Hematopoietic multipotent progenitor cell treated with erythropoietin and hydrocortisone succinate and interleukin-3 and kit ligand, for 8 days (in vitro differentiated cells): ENCODE measurements at regions not wholly inside any gene's neighbourhood (a gene's known extent, or its start where the extent isn't known, plus 50 kb on each side); places are given as distances from the start of the nearest gene placed in this dataset.
"Not testable (repeated sequence)": the region's sequence is repeated elsewhere in the genome, so short reads cannot be mapped to it uniquely, and the experiment has no call there.

ENCODE experiments used
- DNase-seq: peaks from one replicate; pipeline ENCODE4 v3.0.0-alpha.2; 2015

DNA sequence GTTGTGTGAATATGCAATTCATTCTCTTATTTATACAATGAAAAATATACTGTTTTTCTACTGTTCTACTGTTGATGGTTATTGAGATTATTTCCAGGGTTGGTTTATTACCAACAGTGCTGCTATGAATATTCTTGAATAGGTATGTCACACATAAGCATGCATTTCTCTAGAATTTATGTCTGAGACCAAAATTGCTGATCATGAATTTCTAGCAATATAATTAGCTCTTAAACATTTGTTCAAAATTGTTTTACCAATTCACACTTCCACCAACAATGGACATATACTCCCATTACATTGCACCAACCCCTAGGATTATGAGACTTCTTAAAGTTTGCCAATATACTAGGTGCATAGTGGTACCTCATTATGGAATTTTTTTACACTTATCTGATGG lies 164.1 kb upstream of the KCNQ5 start:
- DNase-seq, result no peak

- DNase-seq, result no peak
These were observed 163.3 kb upstream of the KCNQ5 start for GRCh38 chr6:72458521-72458920.

GRCh38 chr6:72461144-72461543 lies 160.7 kb upstream of the KCNQ5 start:
- DNase-seq, result no peak

DNA sequence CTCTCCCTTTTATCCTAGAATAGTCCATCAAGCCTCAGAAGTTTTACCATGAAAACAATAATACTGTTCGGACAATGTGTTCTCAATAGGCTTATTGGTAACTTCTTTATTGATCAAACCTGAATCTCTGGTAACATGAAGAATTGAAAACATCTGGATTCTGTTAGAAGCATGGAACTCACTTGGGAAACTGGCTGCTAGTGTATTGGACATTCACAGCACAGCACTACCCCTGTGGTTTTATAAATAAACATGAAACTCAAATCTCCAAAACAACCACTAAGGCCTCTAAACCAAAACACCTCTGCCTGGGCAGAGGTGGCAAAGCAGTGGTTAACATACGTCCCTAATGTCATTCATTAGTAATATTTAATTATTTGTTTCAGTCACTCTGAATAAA lies 157.6 kb upstream of the KCNQ5 start:
- no peak for DNase-seq

- DNase-seq, result no peak
These were observed 156.8 kb upstream of the KCNQ5 start for GRCh38 chr6:72464791-72465691.

GRCh38 chr6:72466471-72466870 lies 155.4 kb upstream of the KCNQ5 start:
- no peak for DNase-seq

DNA sequence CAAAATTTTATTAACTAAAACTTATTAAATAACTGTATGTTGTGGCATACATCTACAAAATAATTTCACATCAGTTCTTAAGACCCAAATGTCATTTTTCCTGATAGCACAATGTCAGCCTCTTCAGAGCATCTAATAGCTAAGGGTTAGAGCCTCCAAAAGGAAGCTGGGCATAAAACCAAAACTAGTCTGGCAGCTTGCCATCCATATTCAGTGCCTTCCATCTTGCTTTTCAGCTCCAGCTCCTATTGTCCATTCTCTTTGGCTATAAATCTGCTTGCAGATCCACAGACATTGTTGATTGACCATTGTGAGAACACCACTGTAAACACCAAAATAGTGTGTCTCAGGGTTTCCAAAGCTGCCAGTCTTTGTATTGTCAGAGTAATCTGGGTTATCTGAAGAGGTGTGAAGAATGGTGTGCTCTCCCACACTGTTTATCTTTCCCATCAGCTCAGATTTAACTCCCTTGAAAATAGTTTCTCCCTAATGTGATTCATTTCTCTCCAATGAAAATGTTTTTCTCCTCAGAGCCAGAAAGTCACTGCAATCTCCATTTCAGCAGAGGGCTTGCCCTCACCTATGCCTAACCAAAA lies 154.8 kb upstream of the KCNQ5 start:
- DNase-seq, result no peak

DNA sequence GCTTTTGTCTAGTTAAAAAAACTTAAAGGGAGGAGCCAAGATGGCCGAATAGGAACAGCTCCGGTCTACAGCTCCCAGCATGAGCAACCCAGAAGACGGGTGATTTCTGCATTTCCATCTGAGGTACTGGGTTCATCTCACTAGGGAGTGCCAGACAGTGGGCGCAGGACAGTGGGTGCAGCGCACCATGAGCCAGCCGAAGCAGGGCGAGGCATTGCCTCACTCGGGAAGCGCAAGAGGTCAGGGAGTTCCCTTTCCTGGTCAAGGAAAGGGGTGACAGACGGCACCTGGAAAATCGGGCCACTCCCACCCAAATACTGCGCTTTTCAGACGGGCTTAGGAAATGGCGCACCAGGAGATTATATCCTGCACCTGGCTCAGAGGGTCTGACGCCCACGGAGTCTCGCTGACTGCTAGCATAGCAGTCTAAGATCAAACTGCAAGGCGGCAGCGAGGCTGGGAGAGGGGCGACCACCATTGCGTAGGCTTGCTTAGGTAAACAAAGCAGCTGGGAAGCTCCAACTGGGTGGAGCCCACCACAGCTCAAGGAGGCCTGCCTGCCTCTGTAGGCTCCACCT lies 152.4 kb upstream of the KCNQ5 start:
- DNase-seq, result not testable (repeated sequence)

DNA sequence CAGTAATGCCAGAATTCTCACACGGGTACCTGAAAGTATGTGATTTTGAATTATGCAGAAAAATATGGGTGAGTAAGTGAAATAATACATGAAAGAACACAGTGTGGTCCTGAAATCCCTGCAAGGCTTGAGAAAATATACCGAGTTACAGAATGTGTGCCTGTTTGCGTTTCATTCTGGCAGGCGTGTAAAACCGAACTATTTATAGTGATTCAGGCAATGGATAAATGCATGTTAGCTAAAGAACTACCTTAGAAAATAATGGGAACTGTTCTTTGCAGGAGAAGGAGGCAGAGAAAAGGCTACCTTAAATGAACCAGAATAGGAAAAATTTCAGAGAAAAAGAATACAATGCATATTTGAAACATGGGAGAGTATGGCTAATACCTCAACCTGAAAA lies 145.8 kb upstream of the KCNQ5 start:
- no peak for DNase-seq

DNA sequence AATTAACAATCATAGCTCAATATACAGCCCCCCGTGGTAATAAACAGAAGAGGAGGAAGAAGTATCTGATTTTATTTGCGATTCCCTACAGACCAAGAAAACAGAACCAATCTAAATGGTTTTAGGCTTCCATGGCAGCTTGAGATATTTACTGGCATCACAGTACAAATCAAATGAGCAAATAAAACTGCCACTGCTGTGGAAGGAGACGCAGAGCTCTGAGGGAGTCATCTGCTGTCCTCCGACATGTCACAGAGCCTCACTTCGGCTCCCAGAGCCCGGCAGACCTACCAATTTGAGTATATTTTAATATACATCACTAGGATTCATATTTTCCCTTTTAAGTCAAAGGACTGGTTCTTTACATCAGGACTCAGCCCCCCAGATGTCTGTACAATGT lies 145.2 kb upstream of the KCNQ5 start:
- no peak for DNase-seq

DNA sequence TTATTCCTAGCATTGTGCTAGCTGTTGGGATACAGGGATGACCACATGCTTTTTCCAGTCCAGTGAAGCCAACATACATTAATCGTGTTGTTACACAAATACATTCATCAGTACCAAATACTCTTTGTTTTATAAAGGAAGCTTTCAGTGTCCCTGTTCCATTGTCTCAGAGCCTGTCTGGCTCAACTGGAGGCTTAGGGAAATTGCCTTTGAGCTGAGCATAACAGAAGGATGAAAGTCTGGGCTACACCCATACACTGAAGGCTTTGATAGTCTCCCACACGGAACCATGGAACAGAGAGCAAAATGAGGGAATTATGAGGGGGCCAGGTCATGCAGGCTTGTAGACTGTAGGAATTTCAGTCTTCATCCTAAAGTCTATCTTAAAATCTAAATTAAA lies 126.4 kb upstream of the KCNQ5 start:
- no peak for DNase-seq

- DNase-seq, result no peak
These were observed 124.7 kb upstream of the KCNQ5 start for GRCh38 chr6:72497186-72497585.

- no peak for DNase-seq
These were observed 121.2 kb upstream of the KCNQ5 start for GRCh38 chr6:72500669-72501068.

DNA sequence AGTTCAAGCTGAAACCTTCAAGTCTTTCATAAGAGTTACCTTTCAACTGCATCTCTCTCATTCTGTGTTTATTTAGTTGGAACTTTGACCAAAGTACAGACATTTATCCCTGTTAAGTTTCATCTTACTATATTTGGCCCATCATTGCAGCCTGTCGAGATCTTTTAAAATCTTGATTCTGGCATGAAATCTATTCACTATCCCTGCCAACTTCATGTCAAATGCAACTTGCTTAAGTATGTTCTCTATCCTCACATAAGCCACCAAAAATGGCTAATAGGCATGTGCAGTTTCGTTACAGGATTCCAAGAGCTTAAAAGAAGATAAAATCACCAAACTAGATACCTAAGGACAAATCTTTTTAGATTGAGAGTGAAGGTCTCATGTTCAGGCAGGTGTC lies 117.5 kb upstream of the KCNQ5 start:
- no peak for DNase-seq

GRCh38 chr6:72505446-72505845 lies 116.4 kb upstream of the KCNQ5 start:
- no peak for DNase-seq

GRCh38 chr6:72519871-72520270 lies 102.0 kb upstream of the KCNQ5 start:
- no peak for DNase-seq

DNA sequence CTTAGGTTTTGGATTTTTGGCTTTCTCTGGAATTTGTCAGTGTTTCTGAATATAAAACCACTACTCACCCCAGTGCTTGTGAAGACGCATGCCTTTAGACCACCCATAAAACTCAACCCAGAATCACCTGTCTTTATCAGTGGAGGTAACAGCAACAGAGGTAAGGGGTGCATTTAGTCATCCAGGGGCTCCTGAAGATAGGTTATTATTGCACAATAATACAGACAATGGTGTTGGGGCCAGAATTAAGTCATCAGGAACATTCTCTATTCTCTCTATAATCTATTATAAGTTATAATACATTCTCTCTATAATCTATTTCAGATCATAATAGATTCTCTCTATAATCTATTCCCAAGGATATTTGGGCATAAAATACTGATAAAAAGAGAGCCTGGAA lies 100.2 kb upstream of the KCNQ5 start:
- no peak for DNase-seq

GRCh38 chr6:72522735-72523141 lies 99.1 kb upstream of the KCNQ5 start:
- DNase-seq, result peak; percentile 35

DNA sequence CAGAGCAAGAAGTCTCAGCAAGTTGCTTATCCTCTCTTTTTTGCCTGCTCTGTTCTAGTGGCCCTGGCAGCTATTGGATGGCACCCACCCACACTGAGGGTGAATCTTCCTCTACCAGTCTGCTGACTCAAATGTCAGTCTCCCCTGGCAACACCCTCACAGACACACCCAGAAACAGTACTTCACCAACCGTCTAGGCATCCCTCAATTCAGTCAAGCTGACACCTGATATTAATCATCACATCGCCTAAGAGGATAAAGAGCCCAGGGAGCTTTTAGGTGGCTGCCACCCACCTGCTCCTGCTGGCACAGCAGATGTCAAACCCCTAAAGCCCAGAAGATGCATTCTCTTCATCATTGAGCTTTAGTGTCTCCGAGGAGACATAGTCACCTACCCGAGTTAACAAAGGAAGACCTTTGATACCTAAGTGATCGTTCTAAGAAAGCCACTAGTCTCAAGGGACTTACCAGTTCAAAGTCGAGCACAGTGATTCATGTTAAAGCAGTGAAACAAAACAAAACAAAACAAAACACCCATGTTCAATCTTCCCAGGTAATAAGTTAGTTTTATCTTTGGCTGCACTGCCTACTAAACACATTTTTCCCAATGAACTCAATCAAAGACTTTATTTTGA lies 97.7 kb upstream of the KCNQ5 start:
- DNase-seq, result no peak

GRCh38 chr6:72525821-72526510 lies 95.9 kb upstream of the KCNQ5 start:
- DNase-seq, result no peak

DNA sequence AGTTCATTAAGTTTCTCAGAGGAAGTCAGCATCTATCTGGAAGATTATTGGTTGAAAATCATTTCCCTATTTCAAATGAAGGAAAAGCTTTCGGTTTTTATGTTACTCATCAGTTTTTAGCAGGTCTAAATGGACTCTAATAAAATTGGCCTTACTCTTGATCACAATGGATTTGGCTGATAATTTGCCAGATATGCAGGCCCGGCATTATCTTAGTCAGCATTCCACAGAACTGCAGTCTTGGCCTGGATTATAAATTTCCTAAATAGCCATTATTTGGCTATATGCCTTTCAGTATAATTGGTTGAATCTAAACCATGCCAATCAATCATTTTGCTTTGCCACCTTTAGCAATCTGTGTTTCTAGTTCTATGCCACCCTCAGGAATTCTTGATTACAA lies 91.7 kb upstream of the KCNQ5 start:
- no peak for DNase-seq

- no peak for DNase-seq
These were observed 91.1 kb upstream of the KCNQ5 start for GRCh38 chr6:72530750-72531149.

- no peak for DNase-seq
These were observed 88.3 kb upstream of the KCNQ5 start for GRCh38 chr6:72533606-72534005.
